Fibroblast of the aortic adventitia (primary cell): ENCODE measurements at regions not wholly inside any gene's neighbourhood (a gene's known extent, or its start where the extent isn't known, plus 50 kb on each side); places are given as distances from the start of the nearest gene placed in this dataset. TPM values are rescaled to one million over a fixed set of nuclear protein-coding genes. Genes with fewer than 3 reads are reported as not detected.

Source experiments
- small RNA-seq: library from RNA; depleted of rRNA; stranded (forward); fragments of <200 nt; gene quantifications from one replicate; pipeline ENCODE3, GENCODE V24; 2012

Small RNA genes lying in the stretch of these regions (small RNA-seq; reads per million reads assigned to genes)
- gene AL161423.1: not detected
- gene HMGN2P39: not detected
- not detected for gene RNA5SP30
- not detected for gene RNU7-88P
- not detected for gene RNY4P29
